ENCODE measurements at regions not wholly inside any gene's neighbourhood (a gene's known extent, or its start where the extent isn't known, plus 50 kb on each side); places are given as distances from the start of the nearest gene placed in this dataset.
"Not testable (repeated sequence)": the region's sequence is repeated elsewhere in the genome, so short reads cannot be mapped to it uniquely, and the experiment has no call there.

DNA sequence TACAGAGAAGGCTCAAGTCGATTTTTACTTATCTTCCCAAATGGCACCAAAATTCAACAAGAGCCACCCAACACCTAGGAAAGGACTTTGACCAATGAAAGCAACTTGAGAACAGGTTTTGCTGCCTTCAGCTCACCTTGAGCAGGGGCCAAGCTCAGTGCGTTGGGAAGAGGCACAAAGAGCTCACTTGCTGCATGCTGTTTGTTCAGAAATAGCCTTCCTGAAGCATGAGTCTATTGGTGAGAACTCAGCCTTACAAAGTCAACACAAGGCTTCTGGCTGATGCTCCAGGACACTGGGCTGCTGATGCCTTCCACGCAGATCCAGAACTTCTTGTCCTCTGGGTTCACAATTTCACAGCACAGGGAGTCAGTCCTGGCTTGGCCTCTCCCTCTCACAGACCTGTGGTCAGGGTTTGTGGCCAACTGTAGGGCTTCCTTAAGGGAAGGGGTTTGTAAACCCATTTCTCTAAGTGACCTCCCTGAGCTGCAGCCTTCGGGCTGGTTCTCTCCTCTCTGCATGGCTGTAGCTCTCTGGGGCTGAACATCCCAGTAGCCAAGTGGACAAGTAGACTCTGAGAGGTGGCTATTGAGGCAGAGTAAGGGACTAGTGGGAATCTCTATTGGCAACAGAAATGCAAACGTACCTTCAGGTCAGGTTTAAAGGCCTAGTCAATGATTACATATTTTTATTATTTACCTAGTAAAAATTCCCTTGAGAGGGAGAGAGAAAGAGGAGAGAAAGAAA, 124.7 kb upstream of the GATA6 start:
- no peak for DNase-seq

GRCh38 chr18:22045221-22045918, 124.0 kb upstream of the GATA6 start:
- DNase-seq = no peak

DNA sequence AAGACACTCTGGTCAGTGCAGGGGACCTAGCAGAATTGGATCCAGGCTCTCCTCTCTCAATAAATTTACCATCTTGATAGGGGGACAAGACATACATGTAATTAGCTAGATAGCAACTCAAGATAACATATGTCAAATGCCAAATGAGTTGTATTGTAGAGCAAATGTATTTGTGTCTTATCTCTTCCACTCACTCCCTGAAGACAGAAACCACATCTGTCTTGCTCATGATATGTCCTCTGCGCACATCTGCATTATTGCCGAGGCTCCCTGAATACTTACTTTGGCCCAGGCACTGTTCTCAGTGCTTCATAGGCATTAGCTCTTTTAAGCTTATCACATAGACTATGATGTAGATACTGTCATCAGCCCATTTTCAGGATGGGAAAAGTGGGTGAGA, 122.9 kb upstream of the GATA6 start:
- DNase-seq = no peak

DNA sequence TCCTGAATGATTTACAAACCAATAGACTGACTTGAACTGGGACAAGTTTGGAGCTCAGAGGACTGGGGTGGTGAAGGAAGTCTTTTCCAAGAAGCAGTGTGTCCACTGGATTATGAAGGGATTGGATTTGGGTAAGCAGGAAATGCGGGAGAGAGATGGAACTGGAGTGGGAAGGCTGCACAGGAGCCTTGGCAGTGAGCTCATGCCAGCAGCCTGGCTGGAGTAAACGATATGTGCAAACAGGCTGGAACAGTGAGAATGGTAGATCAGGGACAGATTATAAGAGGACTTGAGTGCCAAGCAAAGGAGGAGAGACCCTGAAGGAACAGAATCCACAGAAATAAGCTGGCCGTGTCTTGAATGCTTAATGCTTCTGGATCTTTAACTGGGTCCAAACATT, 121.9 kb upstream of the GATA6 start:
- no peak for DNase-seq

- no peak for DNase-seq
These were observed 121.2 kb upstream of the GATA6 start for GRCh38 chr18:22048221-22048620.

- DNase-seq = no peak
These were observed 120.3 kb upstream of the GATA6 start for GRCh38 chr18:22048932-22049615.

- DNase-seq = no peak
These were observed 116.8 kb upstream of the GATA6 start for GRCh38 chr18:22052405-22053105.

DNA sequence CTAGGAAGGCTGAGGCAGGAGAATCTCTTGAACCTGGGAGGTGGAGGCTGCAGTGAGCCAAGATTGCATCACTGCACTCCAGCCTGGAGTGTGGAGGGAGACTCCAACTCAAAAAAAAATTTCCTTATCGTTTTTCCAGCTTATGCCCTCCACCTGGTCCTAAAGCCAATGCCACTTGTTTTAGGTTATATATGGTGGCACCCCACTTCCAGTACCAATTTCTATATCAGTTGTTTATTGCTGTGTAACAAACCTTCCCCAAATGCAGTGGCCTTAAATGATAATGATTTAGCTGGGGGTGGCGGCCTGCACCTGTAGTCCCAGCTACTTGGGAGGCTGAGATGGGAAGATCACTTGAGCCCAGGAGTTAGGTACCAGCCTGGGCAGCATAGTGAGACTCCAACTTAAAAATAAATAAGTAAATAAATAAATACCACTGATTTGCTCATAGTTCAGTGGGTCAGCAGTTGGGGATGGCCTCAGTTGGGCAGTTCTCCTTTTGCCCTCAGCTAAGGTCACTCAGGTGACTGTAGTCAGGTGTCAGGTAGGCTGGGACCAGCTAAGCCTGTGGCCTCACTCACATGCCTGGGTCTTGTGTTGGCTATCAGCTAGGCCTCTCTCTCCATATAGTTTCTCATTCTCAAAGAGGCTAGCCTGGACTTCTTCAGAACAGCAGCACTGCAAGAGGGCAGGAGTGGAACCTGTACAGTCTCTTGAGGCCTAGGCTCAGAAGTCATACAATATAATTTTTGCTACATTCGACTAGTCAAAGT, 113.7 kb upstream of the GATA6 start:
- no peak for DNase-seq

DNA sequence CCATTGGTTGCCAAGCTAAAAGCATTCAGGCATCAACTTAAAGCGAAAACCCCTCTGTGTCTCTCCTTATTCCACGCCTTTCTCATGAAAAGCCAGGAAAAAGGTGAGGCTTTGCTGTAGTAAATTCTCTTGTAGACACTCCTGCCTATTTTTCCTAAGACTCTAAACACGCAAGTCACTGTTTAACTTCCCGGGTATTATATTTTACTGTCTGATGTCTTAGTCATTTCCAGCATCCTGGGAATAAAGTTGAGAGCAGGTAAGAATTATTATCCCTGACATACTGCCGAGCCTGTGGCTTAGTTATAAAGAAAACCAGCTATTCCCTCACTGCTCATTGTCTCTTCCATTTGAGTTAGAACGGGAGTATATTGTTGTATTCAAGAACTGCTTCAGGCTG, 112.4 kb upstream of the GATA6 start:
- no peak for DNase-seq

DNA sequence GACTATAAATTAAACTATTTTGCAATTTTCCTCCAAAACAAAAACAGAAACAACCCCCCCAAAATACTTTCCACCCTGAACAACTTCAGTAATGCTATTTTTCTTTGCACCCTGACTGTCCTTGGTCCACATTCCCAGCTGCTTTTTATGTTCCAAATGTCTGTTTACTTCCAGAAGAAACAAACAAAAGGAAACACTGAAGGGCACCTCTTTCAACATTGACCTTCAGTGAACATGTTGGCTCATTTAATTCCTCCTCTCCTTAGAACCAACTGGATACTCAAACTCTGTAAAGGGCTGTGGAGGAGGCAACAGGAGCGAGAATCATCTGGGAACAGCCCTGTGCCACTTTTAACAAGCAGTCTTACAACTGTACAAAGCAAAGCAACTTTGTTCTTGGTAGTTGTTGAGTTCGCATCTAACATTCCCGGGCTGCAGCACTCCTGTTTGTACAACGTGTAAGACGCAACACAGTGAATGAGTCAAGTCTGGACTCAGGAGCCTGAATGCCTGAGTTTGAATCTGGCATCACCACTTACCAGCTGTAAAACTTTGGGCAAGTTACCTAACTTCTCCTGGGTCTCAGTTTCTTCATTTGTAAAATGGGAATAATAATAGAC, 111.4 kb upstream of the GATA6 start:
- no peak for DNase-seq

- DNase-seq = no peak
These were observed 109.0 kb upstream of the GATA6 start for GRCh38 chr18:22060361-22060760.

DNA sequence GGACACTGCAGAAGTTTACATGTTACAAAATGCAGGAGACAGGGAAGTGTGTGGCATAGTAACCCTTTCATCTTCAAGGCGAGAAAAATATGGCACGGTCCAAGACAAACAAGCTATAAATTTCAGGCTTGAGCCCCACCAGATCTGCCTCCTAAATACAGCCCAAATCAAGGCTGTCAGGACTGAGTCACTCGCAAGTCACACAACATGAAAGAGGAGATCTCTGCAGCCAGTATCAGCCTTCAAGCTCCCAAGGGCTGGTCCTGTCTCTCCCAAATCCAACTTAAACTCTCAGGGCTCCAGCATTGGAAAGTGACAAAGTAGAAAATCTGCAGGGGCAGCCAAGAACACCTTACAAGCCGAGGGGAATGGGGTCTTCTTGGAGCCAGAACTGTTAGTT, 106.3 kb upstream of the GATA6 start:
- no peak for DNase-seq

DNA sequence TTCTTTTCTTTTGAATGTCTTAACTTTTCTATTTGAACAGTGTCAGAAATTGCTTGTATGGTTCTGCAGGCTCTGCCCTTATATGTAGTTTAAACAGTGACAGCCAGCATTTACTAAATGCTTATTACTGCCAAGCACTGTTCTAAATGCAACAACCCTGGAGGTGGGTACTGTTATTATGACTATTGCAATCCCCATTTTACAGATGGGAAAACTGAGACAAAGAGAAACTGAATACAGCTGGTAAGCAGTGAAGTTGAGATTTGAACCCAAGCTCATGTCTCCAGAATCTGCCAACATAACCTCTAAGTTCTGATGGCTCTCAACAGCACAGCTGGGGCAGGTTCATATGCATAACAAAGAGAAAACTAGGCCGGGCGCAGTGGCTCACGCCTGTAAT, 105.7 kb upstream of the GATA6 start:
- no peak for DNase-seq

DNA sequence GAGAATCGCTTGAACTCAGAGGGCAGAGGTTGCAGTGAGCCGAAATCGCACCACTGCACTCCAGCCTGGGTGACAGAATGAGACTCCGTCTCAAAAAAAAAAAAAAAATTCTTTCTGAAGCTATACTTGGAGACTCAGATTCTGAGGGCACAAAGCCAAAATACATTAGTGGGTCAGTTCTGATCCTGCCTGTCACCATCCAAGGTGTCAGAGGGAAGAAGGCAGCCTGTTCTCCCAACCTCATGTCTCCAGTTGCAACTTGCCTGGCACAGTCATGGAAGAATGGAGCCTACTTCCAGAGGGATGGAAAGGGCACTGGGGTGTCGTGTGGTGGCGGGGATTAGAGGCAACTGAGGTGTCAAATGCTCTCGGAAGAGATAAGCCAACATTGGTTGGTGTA, 104.8 kb upstream of the GATA6 start:
- no peak for DNase-seq

GRCh38 chr18:22065311-22065710, 104.1 kb upstream of the GATA6 start:
- no peak for DNase-seq

- DNase-seq = no peak
These were observed 103.3 kb upstream of the GATA6 start for GRCh38 chr18:22066083-22066485.

DNA sequence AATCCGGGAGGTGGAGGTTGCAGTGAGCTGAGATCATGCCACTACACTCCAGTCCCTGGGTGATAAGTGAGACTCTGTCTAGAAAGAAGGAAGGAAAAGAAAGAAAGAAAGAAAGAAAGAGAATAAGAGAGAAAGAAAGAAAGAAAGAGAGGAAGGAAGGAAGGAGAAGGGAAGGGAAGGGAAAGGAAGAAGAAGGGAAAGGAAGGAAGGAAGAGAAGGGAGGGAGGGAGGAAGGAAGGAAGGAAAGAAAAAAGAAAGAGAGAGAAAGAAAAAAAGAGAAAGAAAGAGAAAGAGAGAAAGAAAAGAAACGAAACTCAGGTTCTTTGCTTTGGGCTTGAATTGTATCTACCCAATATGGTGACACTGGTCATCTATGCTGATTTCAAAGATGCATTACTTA, 102.3 kb upstream of the GATA6 start:
- no peak for DNase-seq

GRCh38 chr18:22067682-22068081, 101.7 kb upstream of the GATA6 start:
- DNase-seq = no peak

DNA sequence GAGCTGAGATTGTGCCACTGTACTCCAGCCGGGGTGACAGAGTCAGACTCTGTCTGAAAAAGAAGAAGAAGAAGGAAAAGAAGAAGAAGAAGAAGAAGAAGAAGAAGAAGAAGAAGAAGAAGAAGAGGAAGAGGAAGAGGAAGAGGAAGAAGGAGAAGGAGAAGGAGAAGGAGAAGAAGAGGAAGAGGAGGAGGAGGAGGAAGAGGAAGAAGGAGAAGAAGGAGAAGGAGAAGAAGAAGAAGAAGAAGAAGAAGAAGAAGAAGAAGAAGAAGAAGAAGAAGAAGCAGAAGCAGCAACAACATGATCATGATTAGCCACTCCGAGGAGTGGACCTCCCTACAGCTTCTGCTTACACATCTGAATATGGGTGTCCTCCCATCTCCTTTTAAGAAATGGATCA, 100.6 kb upstream of the GATA6 start:
- DNase-seq = not testable (repeated sequence)

GRCh38 chr18:22069916-22070315, 99.5 kb upstream of the GATA6 start:
- no peak for DNase-seq

GRCh38 chr18:22073411-22073810, 96.0 kb upstream of the GATA6 start:
- DNase-seq = no peak

All from activated gamma-delta T cell (primary cell).